Naive B cell (primary cell): ENCODE measurements at regions not wholly inside any gene's neighbourhood (a gene's known extent, or its start where the extent isn't known, plus 50 kb on each side); places are given as distances from the start of the nearest gene placed in this dataset.
"Not testable (repeated sequence)": the region's sequence is repeated elsewhere in the genome, so short reads cannot be mapped to it uniquely, and the experiment has no call there.

Source experiments
- ATAC-seq, 2 donors: fragments of 150-1000 bp; cut with Tn5 transposase; 2 replicates each; pipeline ENCODE4 v1.10.0; 2021; ENCODE audit warnings: low read depth in 2 of 2, mild to moderate bottlenecking in 2 of 2, moderate library complexity in 2 of 2
- DNase-seq: peaks from one replicate; pipeline ENCODE4 v3.0.0; 2022
- H3K27ac Mint-ChIP-seq, 6 donors: one replicate each; pipeline ENCODE4 v1.8.0; 2020 to 2022; ENCODE audit warnings: mild to moderate bottlenecking in 6 of 6, mixed read lengths in 6 of 6, moderate library complexity in 5 of 6, inconsistent platforms in 2 of 6
- H3K27me3 Mint-ChIP-seq, 3 donors: one replicate each; pipeline ENCODE4 v1.8.0; 2021 to 2022; ENCODE audit warnings: mixed read lengths in 3 of 3, mild to moderate bottlenecking in 1 of 3
- H3K36me3 Mint-ChIP-seq, 2 donors: one replicate each; pipeline ENCODE4 v1.8.0; 2020 to 2022; ENCODE audit warnings: mixed read lengths in 2 of 2, inconsistent platforms in 1 of 2, mild to moderate bottlenecking in 1 of 2
- H3K4me1 Mint-ChIP-seq, 3 donors: one replicate each; pipeline ENCODE4 v1.8.0; 2020 to 2022; ENCODE audit warnings: mixed read lengths in 3 of 3, inconsistent platforms in 1 of 3, mild to moderate bottlenecking in 1 of 3, moderate library complexity in 1 of 3
- H3K4me3 Mint-ChIP-seq, 8 donors: one replicate each; pipeline ENCODE4 v1.8.0; 2020 to 2022; ENCODE audit warnings: mild to moderate bottlenecking in 8 of 8, mixed read lengths in 8 of 8, moderate library complexity in 8 of 8, inconsistent platforms in 2 of 8
- H3K9me3 Mint-ChIP-seq, 7 donors: one replicate each; pipeline ENCODE4 v1.8.0; 2020 to 2022; ENCODE audit warnings: mixed read lengths in 7 of 7, mild to moderate bottlenecking in 5 of 7, inconsistent platforms in 2 of 7, moderate library complexity in 1 of 7

- Mint-ChIP-seq H3K4me1 (peaks cover 0 to 8% (median 0%) of the 10 kb centered on the region in 3 donors), H3K36me3 (no peaks in the 10 kb centered on the region), H3K27ac (no peak overlapping the region), H3K9me3 (peaks cover 0 to 17% (median 4%) of the 10 kb centered on the region in 7 donors), H3K27me3 (peaks cover 0 to 5% (median 3%) of the 10 kb centered on the region in 3 donors), H3K4me3 (no peak overlapping the region)
- ATAC-seq, result no peak
- no peak for DNase-seq
Observed at GRCh38 chr1:4131734-4132133, 231.7 kb upstream of the C1orf174 start.

GRCh38 chr1:4132352-4133296 is 232.6 kb upstream of the C1orf174 start:
- DNase-seq, result no peak
- no peak for ATAC-seq
- no peaks in the 10 kb centered on the region for H3K36me3 Mint-ChIP-seq
- peaks cover 0 to 15% (median 4%) of the 10 kb centered on the region in 7 donors for H3K9me3 Mint-ChIP-seq
- H3K4me3 Mint-ChIP-seq, result no peak overlapping the region
- peaks cover 0 to 3% (median 0%) of the 10 kb centered on the region in 3 donors for H3K27me3 Mint-ChIP-seq
- peaks cover 0 to 8% (median 0%) of the 10 kb centered on the region in 3 donors for H3K4me1 Mint-ChIP-seq
- no peak overlapping the region for H3K27ac Mint-ChIP-seq

GRCh38 chr1:4133297-4133938 is 233.3 kb upstream of the C1orf174 start:
- no peak overlapping the region for H3K4me3 Mint-ChIP-seq

GRCh38 chr1:4133939-4134321 is 233.9 kb upstream of the C1orf174 start:
- Mint-ChIP-seq H3K4me3 (no peak overlapping the region), H3K9me3 (peaks cover 0 to 15% (median 4%) of the 10 kb centered on the region in 7 donors), H3K36me3 (no peaks in the 10 kb centered on the region), H3K27me3 (peaks cover 0 to 10% (median 3%) of the 10 kb centered on the region in 3 donors), H3K27ac (peak overlapping the region in 1 of 6 donors; percentile 47), H3K4me1 (peaks cover 8 to 21% (median 10%) of the 10 kb centered on the region in 3 donors)
- ATAC-seq (no peak), DNase-seq (no peak)

More at GRCh38 chr1:4133297-4133938, 233.3 kb upstream of the C1orf174 start:
- peaks cover 4 to 16% (median 5%) of the 10 kb centered on the region in 3 donors for H3K4me1 Mint-ChIP-seq
- ATAC-seq (no peak), DNase-seq (no peak)
- H3K36me3 Mint-ChIP-seq, result no peaks in the 10 kb centered on the region
- peaks cover 0 to 5% (median 3%) of the 10 kb centered on the region in 3 donors for H3K27me3 Mint-ChIP-seq
- peak overlapping the region in 1 of 6 donors; percentile 47 for H3K27ac Mint-ChIP-seq
- H3K9me3 Mint-ChIP-seq, result peaks cover 0 to 15% (median 4%) of the 10 kb centered on the region in 7 donors

- Mint-ChIP-seq H3K27me3 (peaks cover 0 to 17% (median 3%) of the 10 kb centered on the region in 3 donors), H3K4me1 (peaks cover 13 to 29% (median 16%) of the 10 kb centered on the region in 3 donors), H3K27ac (peak overlapping the region in 1 of 6 donors; percentile 13), H3K9me3 (peaks cover 0 to 15% (median 4%) of the 10 kb centered on the region in 7 donors)
- not testable (repeated sequence) for ATAC-seq, DNase-seq, H3K4me3 Mint-ChIP-seq, H3K36me3 Mint-ChIP-seq
Observed at GRCh38 chr1:4135853-4136252, 235.8 kb upstream of the C1orf174 start.

GRCh38 chr1:4137621-4138415 is 237.7 kb upstream of the C1orf174 start:
- Mint-ChIP-seq H3K36me3 (no peaks in the 10 kb centered on the region), H3K27me3 (peaks cover 0 to 28% (median 7%) of the 10 kb centered on the region in 3 donors), H3K4me1 (peaks cover 13 to 29% (median 16%) of the 10 kb centered on the region in 3 donors), H3K4me3 (peak overlapping the region in 1 of 8 donors; percentile 40), H3K27ac (peak overlapping the region in 2 of 6 donors; percentile 5 to 90), H3K9me3 (peaks cover 0 to 15% (median 4%) of the 10 kb centered on the region in 7 donors)
- DNase-seq (no peak), ATAC-seq (no peak)

- Mint-ChIP-seq H3K9me3 (peaks cover 0 to 15% (median 4%) of the 10 kb centered on the region in 7 donors), H3K27me3 (peaks cover 5 to 32% (median 7%) of the 10 kb centered on the region in 3 donors), H3K4me1 (peaks cover 13 to 29% (median 16%) of the 10 kb centered on the region in 3 donors), H3K4me3 (peak overlapping the region in 1 of 8 donors; percentile 59), H3K36me3 (no peaks in the 10 kb centered on the region), H3K27ac (peak overlapping the region in 1 of 6 donors; percentile 85)
- DNase-seq (no peak), ATAC-seq (no peak)
Observed at GRCh38 chr1:4139646-4140045, 239.6 kb upstream of the C1orf174 start.

GRCh38 chr1:4140241-4140640 is 240.2 kb upstream of the C1orf174 start:
- Mint-ChIP-seq H3K36me3 (no peaks in the 10 kb centered on the region), H3K27me3 (peaks cover 5 to 32% (median 7%) of the 10 kb centered on the region in 3 donors), H3K9me3 (peaks cover 0 to 15% (median 4%) of the 10 kb centered on the region in 7 donors), H3K4me1 (peaks cover 13 to 29% (median 16%) of the 10 kb centered on the region in 3 donors), H3K4me3 (no peak overlapping the region), H3K27ac (no peak overlapping the region)
- ATAC-seq (no peak), DNase-seq (no peak)

- no peak for ATAC-seq
- Mint-ChIP-seq H3K36me3 (no peaks in the 10 kb centered on the region), H3K9me3 (peaks cover 0 to 11% (median 2%) of the 10 kb centered on the region in 7 donors), H3K4me1 (peaks cover 13 to 29% (median 16%) of the 10 kb centered on the region in 3 donors), H3K27me3 (peaks cover 5 to 32% (median 7%) of the 10 kb centered on the region in 3 donors), H3K27ac (no peak overlapping the region), H3K4me3 (no peak overlapping the region)
- DNase-seq, result no peak
Observed at GRCh38 chr1:4140821-4141220, 240.7 kb upstream of the C1orf174 start.

GRCh38 chr1:4144349-4144971 is 244.4 kb upstream of the C1orf174 start:
- H3K27me3 Mint-ChIP-seq, result peaks cover 5 to 22% (median 19%) of the 10 kb centered on the region in 3 donors
- no peak overlapping the region for H3K27ac Mint-ChIP-seq
- ATAC-seq, result no peak
- H3K4me3 Mint-ChIP-seq, result no peak overlapping the region
- H3K4me1 Mint-ChIP-seq, result peaks cover under 1 to 3% (median 1%) of the 10 kb centered on the region in 3 donors
- H3K36me3 Mint-ChIP-seq, result no peaks in the 10 kb centered on the region
- DNase-seq, result no peak
- no peaks in the 10 kb centered on the region for H3K9me3 Mint-ChIP-seq

GRCh38 chr1:4146101-4146500 is 246.0 kb upstream of the C1orf174 start:
- Mint-ChIP-seq H3K9me3 (no peaks in the 10 kb centered on the region), H3K4me1 (no peaks in the 10 kb centered on the region), H3K27me3 (peaks cover 9 to 26% (median 20%) of the 10 kb centered on the region in 3 donors), H3K4me3 (no peak overlapping the region), H3K36me3 (no peaks in the 10 kb centered on the region), H3K27ac (no peak overlapping the region)
- ATAC-seq (no peak), DNase-seq (no peak)

GRCh38 chr1:4146614-4147013 is 246.5 kb upstream of the C1orf174 start:
- DNase-seq (no peak), ATAC-seq (no peak)
- Mint-ChIP-seq H3K4me1 (no peaks in the 10 kb centered on the region), H3K4me3 (no peak overlapping the region), H3K9me3 (no peaks in the 10 kb centered on the region), H3K36me3 (no peaks in the 10 kb centered on the region), H3K27me3 (peaks cover 9 to 22% (median 17%) of the 10 kb centered on the region in 3 donors), H3K27ac (no peak overlapping the region)
